KOPT-K1 (cell line): ENCODE measurements at regions not wholly inside any gene's neighbourhood (a gene's known extent, or its start where the extent isn't known, plus 50 kb on each side); places are given as distances from the start of the nearest gene placed in this dataset.
"Not testable (repeated sequence)": the region's sequence is repeated elsewhere in the genome, so short reads cannot be mapped to it uniquely, and the experiment has no call there.

Source experiments
- H3K27ac ChIP-seq: fragments of 200-600 bp; sonication (generic); 2 replicates; pipeline ENCODE4 v1.5.1; 2016; ENCODE audit warnings: antibody characterized with exemption, mild to moderate bottlenecking, low read depth, low read length; ENCODE audit not compliant: poor library complexity, severe bottlenecking
- H3K36me3 ChIP-seq: fragments of 200-600 bp; sonication (generic); 2 replicates; pipeline ENCODE4 v1.5.1; 2017; ENCODE audit warnings: antibody characterized with exemption, mild to moderate bottlenecking, low read length, moderate library complexity; ENCODE audit not compliant: insufficient read depth
- H3K9me3 ChIP-seq: fragments of 200-600 bp; sonication (generic); 2 replicates; pipeline ENCODE4 v1.5.1; 2017; ENCODE audit warnings: antibody characterized with exemption, low read length, mild to moderate bottlenecking; ENCODE audit not compliant: insufficient read depth, poor library complexity, severe bottlenecking

DNA sequence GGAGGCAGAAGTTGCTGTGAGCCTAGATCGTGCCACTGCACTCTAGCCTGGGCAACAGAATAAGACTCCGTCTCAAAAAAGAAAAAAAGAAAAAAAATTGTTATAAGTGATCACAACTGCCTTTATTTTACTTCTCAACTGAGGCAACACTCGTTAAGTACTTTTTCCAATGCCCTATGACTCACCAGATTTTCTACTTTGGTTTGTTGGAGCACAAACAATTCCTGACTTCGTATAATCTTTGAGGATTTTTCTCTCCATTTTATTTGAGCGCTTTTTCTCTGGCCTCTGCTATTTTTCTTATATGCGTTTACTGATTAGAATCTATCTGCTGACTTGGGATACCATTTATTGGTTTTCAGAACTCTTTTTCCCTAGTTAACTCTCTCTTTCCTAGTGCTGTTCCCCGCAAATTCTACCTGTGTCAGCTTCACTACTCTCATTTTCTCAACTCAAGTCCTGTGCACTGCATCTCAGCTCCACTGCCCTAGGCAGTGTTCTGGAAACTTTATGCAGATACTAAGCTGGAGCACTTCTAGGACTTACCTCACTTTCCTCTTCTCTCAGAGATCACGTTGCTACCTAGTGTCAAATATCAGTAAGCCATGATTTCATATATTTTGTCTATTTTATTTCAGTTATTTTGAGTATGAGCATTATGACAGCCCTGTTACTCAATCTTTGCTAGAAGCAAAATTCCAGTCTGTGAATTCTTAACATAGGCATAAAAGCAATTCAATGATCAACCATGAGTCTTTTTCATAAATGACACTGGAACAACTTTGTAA lies 1120.1 kb upstream of the CITED2 start:
- Histone ChIP-seq H3K27ac (no peak overlapping the region), H3K36me3 (no peaks in the 10 kb centered on the region)

DNA sequence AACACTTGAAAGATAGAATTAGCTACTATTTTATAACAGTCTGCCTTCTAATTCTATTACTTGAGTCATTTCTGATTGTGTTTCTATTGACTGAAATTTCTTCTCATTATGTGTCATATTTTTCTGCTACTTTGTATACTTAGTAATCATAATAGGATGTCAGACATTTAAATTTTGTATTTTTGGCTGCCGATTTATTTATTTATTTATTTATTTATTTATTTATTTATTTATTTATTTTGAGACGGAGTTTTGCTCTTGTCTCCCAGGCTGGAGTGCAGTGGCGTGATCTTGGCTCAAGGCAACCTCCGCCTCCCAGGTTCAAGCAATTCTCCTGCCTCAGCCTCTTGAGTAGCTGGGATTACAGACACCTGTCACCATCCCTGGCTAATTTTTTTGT lies 1119.0 kb upstream of the CITED2 start:
- H3K9me3 ChIP-seq, result not testable (repeated sequence)

More for the DNA sequence above, 1120.1 kb upstream of the CITED2 start:
- no peaks in the 10 kb centered on the region for H3K9me3 ChIP-seq

DNA sequence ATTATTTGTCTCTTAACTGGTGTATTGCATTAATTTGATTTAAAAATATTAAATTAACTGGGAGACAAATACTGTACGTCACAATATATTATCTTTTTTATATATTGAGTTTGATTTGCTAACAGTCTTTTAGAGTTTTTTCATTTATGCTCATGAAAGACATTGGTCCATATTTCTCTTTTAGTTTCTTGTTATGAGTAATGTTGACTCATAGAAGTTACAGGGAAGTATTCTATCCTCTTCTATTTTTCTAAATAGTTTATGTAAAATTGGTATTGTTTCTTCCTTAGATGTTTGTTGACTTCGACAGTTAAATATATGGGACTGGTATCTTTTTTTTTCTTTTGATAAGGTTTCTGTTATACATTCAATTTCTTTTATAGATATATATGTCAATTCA lies 1115.6 kb upstream of the CITED2 start:
- H3K27ac ChIP-seq, result no peak overlapping the region
- H3K9me3 ChIP-seq, result no peaks in the 10 kb centered on the region
- no peaks in the 10 kb centered on the region for H3K36me3 ChIP-seq

More for the DNA sequence above, 1119.0 kb upstream of the CITED2 start:
- H3K27ac ChIP-seq, H3K36me3 ChIP-seq: not testable (repeated sequence)

DNA sequence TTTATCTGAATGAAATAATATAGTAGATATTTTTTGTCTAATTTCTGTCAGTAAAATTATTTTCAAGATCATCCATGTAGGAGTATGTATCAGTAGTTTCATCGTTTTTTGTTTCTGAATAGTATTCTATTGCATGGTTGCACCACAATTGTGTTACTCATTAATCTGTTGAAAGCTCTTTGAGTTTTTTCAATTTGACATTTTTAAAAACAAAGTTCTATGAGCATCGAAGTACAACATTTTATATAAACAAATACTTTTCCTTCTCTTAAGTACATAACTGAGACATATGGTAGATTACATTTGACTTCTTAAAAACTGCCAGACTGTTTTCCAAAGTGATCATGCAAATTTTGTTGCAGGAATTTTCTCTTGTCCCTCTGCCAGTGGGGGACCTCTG lies 1113.1 kb upstream of the CITED2 start:
- Histone ChIP-seq H3K9me3 (no peaks in the 10 kb centered on the region), H3K36me3 (no peaks in the 10 kb centered on the region), H3K27ac (no peak overlapping the region)

DNA sequence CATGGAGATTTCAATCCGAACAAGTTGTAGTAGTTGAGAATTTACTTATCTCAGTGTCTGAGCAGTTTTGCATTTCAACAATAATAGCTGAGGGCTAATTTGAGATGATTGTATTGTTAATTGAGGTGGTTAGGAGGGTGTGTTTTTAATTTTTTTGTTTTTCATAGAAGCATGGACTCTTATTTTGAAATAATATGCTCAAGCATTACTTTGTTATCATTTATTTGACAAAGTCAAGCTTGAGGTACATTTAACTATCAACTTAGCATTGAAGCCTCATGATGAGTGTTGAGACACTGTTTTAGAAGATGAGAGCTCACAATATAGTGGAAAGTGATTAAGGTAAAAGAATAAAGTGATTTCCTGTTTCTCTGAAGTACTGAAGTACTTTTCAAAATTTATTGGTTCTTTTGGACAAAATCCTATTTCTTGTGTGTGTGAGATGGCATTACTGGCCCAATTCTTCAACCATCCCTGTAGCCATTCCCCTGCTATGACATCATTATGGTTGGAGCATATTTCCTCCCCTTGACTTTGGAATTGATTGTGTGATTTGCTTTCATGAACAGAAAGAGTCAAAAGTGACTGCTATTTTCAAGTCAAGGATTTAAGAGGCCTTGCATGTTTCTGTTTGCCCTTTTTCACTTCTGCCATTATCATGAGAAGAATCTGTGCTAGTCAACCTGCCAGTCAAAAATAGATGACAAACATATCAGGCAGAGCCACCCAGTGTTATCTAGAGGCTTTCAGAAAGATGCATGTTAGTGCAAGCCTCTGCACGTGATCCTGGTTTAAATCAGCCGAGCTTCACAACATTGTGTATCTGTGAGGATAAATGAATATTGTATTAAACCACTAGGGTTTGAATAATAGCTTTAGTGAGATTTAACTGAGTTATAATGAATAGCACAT lies 1112.3 kb upstream of the CITED2 start:
- Histone ChIP-seq H3K27ac (no peak overlapping the region), H3K9me3 (no peaks in the 10 kb centered on the region), H3K36me3 (no peaks in the 10 kb centered on the region)

DNA sequence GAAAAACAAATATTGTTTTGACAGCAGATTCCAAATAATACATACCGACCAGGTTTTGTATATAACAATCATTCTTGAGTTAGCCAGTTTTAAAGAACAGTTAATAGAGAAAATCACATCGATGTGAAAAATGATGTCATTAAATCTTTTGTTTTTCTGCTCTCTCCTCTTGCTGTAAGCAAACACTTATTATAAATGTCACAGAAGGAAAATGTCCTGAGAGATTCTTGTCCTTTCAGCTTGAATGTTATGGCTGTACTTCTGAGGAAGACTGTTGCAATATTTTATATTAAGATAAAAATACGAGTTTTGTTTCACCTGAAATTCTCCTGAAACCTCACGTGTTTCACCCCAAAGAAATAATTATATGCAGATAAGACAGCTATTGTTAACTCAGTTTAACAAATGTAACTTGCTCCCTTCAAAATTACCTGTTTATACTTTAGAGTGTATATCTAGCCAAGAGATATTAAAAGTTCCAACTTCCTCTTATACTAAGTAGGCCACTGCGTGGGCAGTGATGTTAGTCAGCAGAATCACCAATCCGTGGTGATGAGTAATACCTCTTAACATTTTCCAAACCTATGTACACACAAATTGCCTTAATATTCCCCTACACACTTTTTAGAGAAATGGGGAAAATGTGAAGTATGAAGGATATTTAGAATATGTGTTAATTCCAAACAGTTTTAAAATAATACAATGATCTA lies 1111.4 kb upstream of the CITED2 start:
- Histone ChIP-seq H3K27ac (no peak overlapping the region), H3K36me3 (no peaks in the 10 kb centered on the region), H3K9me3 (no peaks in the 10 kb centered on the region)

DNA sequence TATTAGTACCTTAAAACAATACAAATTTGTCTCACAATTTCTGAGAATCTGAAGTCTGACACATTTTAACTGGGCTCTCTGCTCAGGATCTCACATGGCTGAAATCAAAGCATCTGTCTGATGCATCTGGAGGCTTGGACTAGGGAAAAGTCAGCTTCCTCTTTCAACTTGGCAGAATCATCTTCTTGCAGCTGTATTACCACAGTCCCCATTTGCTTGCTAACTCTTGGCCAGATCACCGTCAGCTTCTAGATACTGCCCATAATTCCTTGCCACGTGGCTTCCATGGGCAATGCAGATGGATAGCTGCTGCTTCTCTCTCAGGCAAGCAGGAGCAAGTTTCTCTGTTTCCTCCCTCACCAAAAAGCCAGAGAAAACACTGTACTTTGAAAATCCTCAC lies 1106.4 kb upstream of the CITED2 start:
- Histone ChIP-seq H3K36me3 (no peaks in the 10 kb centered on the region), H3K27ac (no peak overlapping the region), H3K9me3 (no peaks in the 10 kb centered on the region)

DNA sequence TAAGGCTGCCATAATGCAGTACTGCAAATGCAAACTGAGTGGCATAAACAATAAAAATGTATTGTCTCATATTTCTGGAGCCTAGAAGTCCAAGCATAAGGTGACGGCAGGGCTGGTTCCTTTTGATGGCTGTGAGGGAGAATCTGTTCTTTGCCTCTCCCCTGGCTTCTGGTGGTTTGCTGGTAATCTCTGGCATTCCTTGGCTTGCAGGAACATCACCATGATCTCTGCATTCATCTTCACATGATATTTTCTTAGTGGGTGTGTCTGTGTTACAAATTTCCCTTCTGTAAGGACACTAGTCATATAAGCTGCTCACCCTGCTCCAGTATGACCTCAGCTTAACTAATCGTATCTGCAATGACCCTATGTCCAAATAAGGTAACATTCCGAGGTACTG lies 1104.2 kb upstream of the CITED2 start:
- no peaks in the 10 kb centered on the region for H3K36me3 ChIP-seq

DNA sequence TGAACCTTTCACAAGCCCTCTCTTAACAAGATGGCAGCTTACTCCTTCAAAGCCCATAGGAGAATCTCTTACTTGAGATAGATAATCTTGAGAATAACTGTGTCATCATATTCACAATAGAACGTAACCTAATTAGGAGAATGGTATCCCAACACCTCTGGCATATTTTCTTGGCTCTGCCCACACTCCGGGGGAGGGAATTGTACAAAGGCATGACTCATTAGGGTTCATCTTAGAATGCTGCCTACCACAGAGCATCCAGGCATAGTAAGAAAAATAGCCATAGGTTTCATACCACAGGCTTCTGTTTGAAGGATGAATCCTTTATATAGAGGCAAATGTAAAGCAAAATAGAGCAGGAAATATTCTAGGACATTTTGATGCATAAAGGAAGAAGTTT lies 1100.6 kb upstream of the CITED2 start:
- Histone ChIP-seq H3K36me3 (no peaks in the 10 kb centered on the region), H3K9me3 (no peaks in the 10 kb centered on the region), H3K27ac (no peak overlapping the region)

More for the DNA sequence above, 1104.2 kb upstream of the CITED2 start:
- no peaks in the 10 kb centered on the region for H3K9me3 ChIP-seq
- H3K27ac ChIP-seq, result no peak overlapping the region

DNA sequence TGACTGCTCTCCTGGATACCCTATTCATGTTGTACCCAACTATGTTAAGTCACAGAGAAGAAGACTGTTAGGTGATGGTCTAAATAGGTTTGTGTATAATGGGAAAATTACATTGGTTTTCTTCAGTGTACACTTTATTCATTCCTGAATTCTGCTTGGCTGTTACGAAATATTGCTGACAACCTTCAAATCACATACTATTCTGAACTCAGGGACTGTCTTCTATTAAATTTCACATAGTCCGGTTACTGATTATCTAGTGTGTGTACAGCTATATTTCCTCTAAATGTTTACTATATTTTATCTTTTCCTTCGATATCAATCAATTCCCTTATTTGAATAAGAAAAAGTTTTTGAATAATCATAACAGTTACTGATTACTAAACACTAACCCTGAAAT lies 1090.3 kb upstream of the CITED2 start:
- Histone ChIP-seq H3K9me3 (no peaks in the 10 kb centered on the region), H3K36me3 (no peaks in the 10 kb centered on the region), H3K27ac (no peak overlapping the region)

DNA sequence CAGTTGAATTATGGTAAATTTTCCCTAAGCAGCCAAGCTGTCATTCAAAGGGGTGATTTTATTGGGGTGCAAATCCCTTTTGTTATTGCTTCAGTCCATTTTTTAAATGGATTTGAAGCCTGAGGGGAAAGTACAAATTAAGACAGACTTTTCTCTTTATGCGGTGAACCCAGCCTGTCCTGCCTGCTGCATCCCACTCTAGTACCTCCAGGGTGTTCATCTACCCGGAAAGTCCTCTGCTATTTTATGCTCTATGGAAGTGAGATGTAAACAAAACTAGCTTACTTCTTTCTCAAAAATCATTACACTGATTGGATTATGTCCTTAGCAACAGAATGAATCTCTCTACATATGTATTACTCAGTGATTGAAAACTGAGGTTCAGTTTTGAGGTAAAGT lies 1088.9 kb upstream of the CITED2 start:
- H3K9me3 ChIP-seq, result no peaks in the 10 kb centered on the region
- H3K36me3 ChIP-seq, result no peaks in the 10 kb centered on the region
- no peak overlapping the region for H3K27ac ChIP-seq

DNA sequence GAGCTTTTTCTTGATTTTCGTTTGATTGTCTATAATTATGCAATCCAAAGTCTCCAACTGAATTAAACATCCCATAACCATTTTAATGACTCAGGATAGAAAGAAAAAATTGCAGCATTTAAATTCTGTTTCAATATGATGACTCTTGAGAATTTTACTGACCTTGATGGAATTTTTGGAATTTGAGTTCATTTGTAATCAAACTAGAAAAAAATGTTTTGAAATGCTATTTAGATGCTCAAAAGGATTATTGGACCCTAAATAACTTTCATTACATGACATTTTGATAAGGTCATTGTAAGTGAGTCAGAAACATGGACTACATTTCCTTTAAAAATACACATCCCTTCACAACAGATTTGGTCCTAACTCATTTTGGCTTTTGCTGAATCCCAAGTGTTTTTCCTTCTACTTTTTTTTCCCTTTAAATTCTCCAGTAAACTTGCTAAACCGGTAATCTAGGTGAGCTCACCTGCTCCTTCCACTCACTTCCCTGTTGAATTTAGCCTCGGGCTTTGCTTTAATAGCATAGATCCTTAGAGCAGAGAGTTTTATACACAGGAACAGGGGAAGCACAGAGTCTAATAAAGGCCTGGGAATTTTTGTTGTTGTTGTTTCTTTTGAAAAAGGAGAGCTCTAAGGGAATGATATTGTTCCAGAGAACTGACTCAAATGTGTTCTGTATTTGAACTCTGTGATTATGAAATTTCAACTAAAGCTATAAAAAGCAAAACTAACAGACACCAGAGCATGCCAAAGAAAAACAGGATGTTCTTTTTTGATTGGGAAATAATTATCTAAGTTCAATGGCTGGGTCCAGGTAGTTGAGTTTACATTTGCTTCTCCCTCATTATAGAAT lies 1088.2 kb upstream of the CITED2 start:
- H3K9me3 ChIP-seq, result no peaks in the 10 kb centered on the region
- no peak overlapping the region for H3K27ac ChIP-seq

DNA sequence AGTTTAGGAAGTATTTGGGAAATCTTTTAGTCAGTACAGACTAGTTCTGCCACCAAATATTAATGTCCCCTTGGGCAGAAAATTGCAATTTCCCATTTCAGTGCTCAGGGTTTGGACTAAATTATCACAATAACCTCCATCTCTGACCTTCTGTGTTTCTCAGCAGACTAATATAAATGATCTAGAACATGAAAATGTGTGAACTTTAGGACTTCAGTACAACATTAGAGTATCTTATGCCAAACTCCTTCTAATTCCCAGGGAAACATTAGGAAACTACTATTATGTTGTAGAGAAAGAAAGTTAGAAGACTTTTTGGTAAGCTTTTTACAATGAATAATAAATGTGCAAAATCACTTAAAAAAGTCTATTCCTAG lies 1087.6 kb upstream of the CITED2 start:
- Histone ChIP-seq H3K9me3 (no peaks in the 10 kb centered on the region), H3K27ac (no peak overlapping the region), H3K36me3 (no peaks in the 10 kb centered on the region)

More for the DNA sequence above, 1088.2 kb upstream of the CITED2 start:
- no peaks in the 10 kb centered on the region for H3K36me3 ChIP-seq

DNA sequence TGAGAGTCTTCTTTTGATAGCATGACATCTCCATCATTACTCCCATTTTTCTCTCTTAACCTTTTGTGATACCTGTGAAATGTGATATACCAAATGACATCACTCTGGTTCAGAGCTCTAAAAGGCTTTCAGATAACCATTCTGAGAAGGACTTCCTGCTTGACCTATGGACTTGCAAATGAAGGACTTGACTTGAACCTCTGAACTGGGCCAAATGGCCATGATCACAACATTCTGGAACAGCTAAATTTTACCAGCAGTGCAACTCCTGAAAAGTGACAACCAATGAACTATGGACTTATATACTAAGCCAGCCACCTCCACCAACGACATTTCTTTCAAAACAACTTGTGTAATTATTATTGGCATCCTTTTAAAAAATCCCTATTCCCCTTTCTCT lies 1085.8 kb upstream of the CITED2 start:
- no peaks in the 10 kb centered on the region for H3K9me3 ChIP-seq
- no peak overlapping the region for H3K27ac ChIP-seq
- no peaks in the 10 kb centered on the region for H3K36me3 ChIP-seq
